ENCODE measurements at regions not wholly inside any gene's neighbourhood (a gene's known extent, or its start where the extent isn't known, plus 50 kb on each side); places are given as distances from the start of the nearest gene placed in this dataset.

DNA sequence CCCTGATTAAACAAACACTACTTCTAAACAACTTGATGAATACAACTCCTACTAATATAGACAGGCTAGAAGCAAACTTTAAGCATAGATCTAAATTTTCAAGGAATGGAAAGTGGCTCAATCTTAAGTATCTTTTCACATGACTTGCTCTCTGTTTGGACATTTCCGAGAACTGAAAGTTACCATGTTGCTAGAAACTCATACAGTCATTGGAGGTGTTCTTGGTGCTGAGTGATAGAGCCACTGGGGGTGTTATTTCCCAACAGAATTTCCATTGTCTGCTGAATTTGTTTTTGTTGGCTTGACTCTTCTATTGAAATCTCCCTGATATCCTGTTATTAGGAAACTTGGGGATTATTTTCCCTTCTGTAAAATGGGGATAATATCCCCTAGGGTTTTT lies 264.5 kb upstream of the RASGRP1 start:
- H3K9me2 ChIP-seq (replicated peaks; ENCODE audit: insufficient read depth, low read length), result no peaks in the 10 kb centered on the region
- no peak overlapping the region for H3K4me2 ChIP-seq (ENCODE audit: low read depth, low read length, poor library complexity, severe bottlenecking)
- no peak overlapping the region for H3K4me3 ChIP-seq (ENCODE audit: low read length)
- H2AFZ ChIP-seq (ENCODE audit: low read length), result no peak overlapping the region
- peak; percentile 2 for DNase-seq
- H3K27me3 ChIP-seq (ENCODE audit: low read length), result no peaks in the 10 kb centered on the region
- no peaks in the 10 kb centered on the region for H4K20me1 ChIP-seq (ENCODE audit: insufficient read depth, low read depth, low read length)
- H3K36me3 ChIP-seq (ENCODE audit: insufficient read depth, low read length), result no peaks in the 10 kb centered on the region
- H3K79me2 ChIP-seq (ENCODE audit: low read length), result no peaks in the 10 kb centered on the region
- H3K4me1 ChIP-seq (ENCODE audit: low read length), result no peaks in the 10 kb centered on the region
- no peak overlapping the region for H3K9ac ChIP-seq (ENCODE audit: low read length)
- H3K9me3 ChIP-seq (ENCODE audit: low read length), result no peaks in the 10 kb centered on the region
- H3K27ac ChIP-seq (ENCODE audit: low read length), result no peak overlapping the region

DNA sequence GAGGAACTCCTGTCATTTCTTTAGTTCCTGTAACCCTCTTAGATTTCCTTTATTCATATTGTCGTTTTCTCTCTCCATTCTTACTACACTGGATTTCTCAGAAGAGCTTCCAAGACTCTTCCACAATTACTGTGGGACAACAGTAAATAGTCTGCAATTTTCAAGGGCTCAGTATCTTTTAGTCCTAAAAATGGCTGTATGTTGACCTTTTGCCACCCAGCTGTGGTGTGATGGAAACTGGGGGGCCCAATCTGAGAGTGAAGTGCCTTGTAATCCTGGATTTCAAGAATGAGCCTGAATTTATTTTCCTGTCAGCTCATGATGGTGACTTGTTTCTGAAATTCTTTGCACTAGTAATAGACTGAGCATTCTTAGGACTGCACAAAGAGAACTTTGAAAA lies 277.6 kb upstream of the RASGRP1 start:
- H3K36me3 ChIP-seq (ENCODE audit: insufficient read depth, low read length), result no peaks in the 10 kb centered on the region
- no peak for DNase-seq
- H3K4me2 ChIP-seq (ENCODE audit: low read depth, low read length, poor library complexity, severe bottlenecking), result no peak overlapping the region
- no peak overlapping the region for H2AFZ ChIP-seq (ENCODE audit: low read length)
- H3K79me2 ChIP-seq (ENCODE audit: low read length), result no peaks in the 10 kb centered on the region
- H4K20me1 ChIP-seq (ENCODE audit: insufficient read depth, low read depth, low read length), result no peaks in the 10 kb centered on the region
- no peaks in the 10 kb centered on the region for H3K9me3 ChIP-seq (ENCODE audit: low read length)
- H3K27me3 ChIP-seq (ENCODE audit: low read length), result no peaks in the 10 kb centered on the region
- H3K4me3 ChIP-seq (ENCODE audit: low read length), result no peak overlapping the region
- H3K9me2 ChIP-seq (replicated peaks; ENCODE audit: insufficient read depth, low read length), result no peaks in the 10 kb centered on the region
- H3K27ac ChIP-seq (ENCODE audit: low read length), result no peak overlapping the region
- no peaks in the 10 kb centered on the region for H3K4me1 ChIP-seq (ENCODE audit: low read length)
- no peak overlapping the region for H3K9ac ChIP-seq (ENCODE audit: low read length)

- Histone ChIP-seq H3K36me3 (ENCODE audit: insufficient read depth, low read length) (no peaks in the 10 kb centered on the region), H3K4me1 (ENCODE audit: low read length) (no peaks in the 10 kb centered on the region), H3K4me3 (ENCODE audit: low read length) (no peak overlapping the region), H2AFZ (ENCODE audit: low read length) (no peak overlapping the region), H3K27me3 (ENCODE audit: low read length) (no peaks in the 10 kb centered on the region), H3K9me2 (replicated peaks; ENCODE audit: insufficient read depth, low read length) (no peaks in the 10 kb centered on the region), H3K9ac (ENCODE audit: low read length) (no peak overlapping the region), H3K27ac (ENCODE audit: low read length) (no peak overlapping the region), H3K9me3 (ENCODE audit: low read length) (no peaks in the 10 kb centered on the region), H4K20me1 (ENCODE audit: insufficient read depth, low read depth, low read length) (no peaks in the 10 kb centered on the region), H3K4me2 (ENCODE audit: low read depth, low read length, poor library complexity, severe bottlenecking) (no peak overlapping the region), H3K79me2 (ENCODE audit: low read length) (no peaks in the 10 kb centered on the region)
- no peak for DNase-seq
Observed at GRCh38 chr15:38843051-38843501, 278.5 kb upstream of the RASGRP1 start.

GRCh38 chr15:38843736-38844590 lies 279.3 kb upstream of the RASGRP1 start:
- Histone ChIP-seq H3K9ac (ENCODE audit: low read length) (no peak overlapping the region), H2AFZ (ENCODE audit: low read length) (no peak overlapping the region)
- peak; percentile 41 for DNase-seq

GRCh38 chr15:38844736-38845135 lies 280.1 kb upstream of the RASGRP1 start:
- H3K4me2 ChIP-seq (ENCODE audit: low read depth, low read length, poor library complexity, severe bottlenecking), result no peak overlapping the region
- H3K27me3 ChIP-seq (ENCODE audit: low read length), result no peaks in the 10 kb centered on the region
- no peak overlapping the region for H3K27ac ChIP-seq (ENCODE audit: low read length)
- H4K20me1 ChIP-seq (ENCODE audit: insufficient read depth, low read depth, low read length), result no peaks in the 10 kb centered on the region
- H3K4me1 ChIP-seq (ENCODE audit: low read length), result no peaks in the 10 kb centered on the region
- H3K36me3 ChIP-seq (ENCODE audit: insufficient read depth, low read length), result no peaks in the 10 kb centered on the region
- H3K9me2 ChIP-seq (replicated peaks; ENCODE audit: insufficient read depth, low read length), result no peaks in the 10 kb centered on the region
- H3K9ac ChIP-seq (ENCODE audit: low read length), result no peak overlapping the region
- no peak for DNase-seq
- H2AFZ ChIP-seq (ENCODE audit: low read length), result no peak overlapping the region
- no peaks in the 10 kb centered on the region for H3K79me2 ChIP-seq (ENCODE audit: low read length)
- no peak overlapping the region for H3K4me3 ChIP-seq (ENCODE audit: low read length)
- no peaks in the 10 kb centered on the region for H3K9me3 ChIP-seq (ENCODE audit: low read length)

More at GRCh38 chr15:38843736-38844590, 279.3 kb upstream of the RASGRP1 start:
- Histone ChIP-seq H3K36me3 (ENCODE audit: insufficient read depth, low read length) (no peaks in the 10 kb centered on the region), H3K4me2 (ENCODE audit: low read depth, low read length, poor library complexity, severe bottlenecking) (no peak overlapping the region), H3K27me3 (ENCODE audit: low read length) (no peaks in the 10 kb centered on the region), H3K4me3 (ENCODE audit: low read length) (no peak overlapping the region), H3K9me3 (ENCODE audit: low read length) (no peaks in the 10 kb centered on the region), H3K4me1 (ENCODE audit: low read length) (no peaks in the 10 kb centered on the region), H3K79me2 (ENCODE audit: low read length) (no peaks in the 10 kb centered on the region), H3K27ac (ENCODE audit: low read length) (no peak overlapping the region), H4K20me1 (ENCODE audit: insufficient read depth, low read depth, low read length) (no peaks in the 10 kb centered on the region), H3K9me2 (replicated peaks; ENCODE audit: insufficient read depth, low read length) (no peaks in the 10 kb centered on the region)

DNA sequence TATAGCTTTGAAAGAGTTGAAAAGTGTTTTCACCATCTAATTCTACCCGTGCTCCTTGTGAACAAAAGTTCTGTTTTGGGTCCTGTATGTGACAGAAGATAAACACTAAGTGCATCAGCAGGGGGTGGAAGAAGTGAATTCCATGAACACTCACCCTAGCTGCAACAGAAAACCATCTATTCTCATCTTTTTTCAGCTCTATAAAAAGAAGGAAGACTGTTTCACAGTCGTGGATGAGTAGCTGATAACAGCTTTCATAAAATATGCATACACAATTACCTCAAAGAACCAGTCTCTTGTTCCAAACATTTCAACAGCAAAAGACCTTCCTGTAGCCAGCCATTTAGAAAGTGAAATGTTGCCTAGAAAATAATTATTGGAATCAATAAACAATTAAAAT lies 281.7 kb upstream of the RASGRP1 start:
- no peaks in the 10 kb centered on the region for H3K4me1 ChIP-seq (ENCODE audit: low read length)
- no peaks in the 10 kb centered on the region for H3K27me3 ChIP-seq (ENCODE audit: low read length)
- H4K20me1 ChIP-seq (ENCODE audit: insufficient read depth, low read depth, low read length), result no peaks in the 10 kb centered on the region
- no peak overlapping the region for H3K9ac ChIP-seq (ENCODE audit: low read length)
- H3K36me3 ChIP-seq (ENCODE audit: insufficient read depth, low read length), result no peaks in the 10 kb centered on the region
- H3K27ac ChIP-seq (ENCODE audit: low read length), result no peak overlapping the region
- H3K9me2 ChIP-seq (replicated peaks; ENCODE audit: insufficient read depth, low read length), result no peaks in the 10 kb centered on the region
- DNase-seq, result no peak
- H3K79me2 ChIP-seq (ENCODE audit: low read length), result no peaks in the 10 kb centered on the region
- no peak overlapping the region for H3K4me3 ChIP-seq (ENCODE audit: low read length)
- no peak overlapping the region for H3K4me2 ChIP-seq (ENCODE audit: low read depth, low read length, poor library complexity, severe bottlenecking)
- H3K9me3 ChIP-seq (ENCODE audit: low read length), result no peaks in the 10 kb centered on the region
- no peak overlapping the region for H2AFZ ChIP-seq (ENCODE audit: low read length)

GRCh38 chr15:38847666-38848065 lies 283.1 kb upstream of the RASGRP1 start:
- Histone ChIP-seq H3K27me3 (ENCODE audit: low read length) (no peaks in the 10 kb centered on the region), H3K4me3 (ENCODE audit: low read length) (no peak overlapping the region), H2AFZ (ENCODE audit: low read length) (no peak overlapping the region), H3K4me2 (ENCODE audit: low read depth, low read length, poor library complexity, severe bottlenecking) (no peak overlapping the region), H3K9ac (ENCODE audit: low read length) (no peak overlapping the region), H3K36me3 (ENCODE audit: insufficient read depth, low read length) (no peaks in the 10 kb centered on the region), H3K79me2 (ENCODE audit: low read length) (no peaks in the 10 kb centered on the region), H3K4me1 (ENCODE audit: low read length) (no peaks in the 10 kb centered on the region), H3K27ac (ENCODE audit: low read length) (no peak overlapping the region), H4K20me1 (ENCODE audit: insufficient read depth, low read depth, low read length) (no peaks in the 10 kb centered on the region), H3K9me2 (replicated peaks; ENCODE audit: insufficient read depth, low read length) (no peaks in the 10 kb centered on the region), H3K9me3 (ENCODE audit: low read length) (no peaks in the 10 kb centered on the region)
- no peak for DNase-seq

GRCh38 chr15:38849046-38849445 lies 284.4 kb upstream of the RASGRP1 start:
- Histone ChIP-seq H3K36me3 (ENCODE audit: insufficient read depth, low read length) (no peaks in the 10 kb centered on the region), H3K4me2 (ENCODE audit: low read depth, low read length, poor library complexity, severe bottlenecking) (no peak overlapping the region), H3K9me3 (ENCODE audit: low read length) (no peaks in the 10 kb centered on the region), H3K9me2 (replicated peaks; ENCODE audit: insufficient read depth, low read length) (no peaks in the 10 kb centered on the region), H3K27me3 (ENCODE audit: low read length) (no peaks in the 10 kb centered on the region), H3K79me2 (ENCODE audit: low read length) (no peaks in the 10 kb centered on the region), H3K4me1 (ENCODE audit: low read length) (no peaks in the 10 kb centered on the region), H3K9ac (ENCODE audit: low read length) (no peak overlapping the region), H3K4me3 (ENCODE audit: low read length) (no peak overlapping the region), H3K27ac (ENCODE audit: low read length) (no peak overlapping the region), H2AFZ (ENCODE audit: low read length) (no peak overlapping the region), H4K20me1 (ENCODE audit: insufficient read depth, low read depth, low read length) (no peaks in the 10 kb centered on the region)
- DNase-seq, result peak; percentile 22

Data from Karpas-422 (cell line).